Adrenal gland (tissue), 9 donors: ENCODE measurements at regions not wholly inside any gene's neighbourhood (a gene's known extent, or its start where the extent isn't known, plus 50 kb on each side); places are given as distances from the start of the nearest gene placed in this dataset.

Experiments used
- DNase-seq, 7 donors: peaks; one replicate each; pipeline ENCODE4 v3.0.0-alpha.2; 2019 to 2020
- H3K27ac ChIP-seq, 5 donors: fragments of 200-600 bp; sonication (generic) in 4 of 5; 1 replicate in 3 of 5; 2 replicates in 2 of 5; pipeline versions ENCODE4 v1.5.1 to v1.8.0; 2016 to 2020; ENCODE audit warnings: mild to moderate bottlenecking in 1 of 5
- H3K27me3 ChIP-seq: fragments of 200-600 bp; 2 replicates; pipeline ENCODE4 v1.8.0; 2021
- H3K36me3 ChIP-seq, 2 donors: fragments of 200-600 bp; replicated peaks in 1 of 2; 1 replicate in 1 of 2; 2 replicates in 1 of 2; pipeline versions ENCODE4 v1.5.1 to v1.8.0; 2018 to 2022
- H3K4me1 ChIP-seq, 2 donors: fragments of 200-600 bp; replicated peaks in 1 of 2; 1 replicate in 1 of 2; 2 replicates in 1 of 2; pipeline versions ENCODE4 v1.5.1 to v1.8.0; 2018 to 2021
- H3K4me3 ChIP-seq, 4 donors: fragments of 200-600 bp; sonication (generic) in 3 of 4; one replicate each; pipeline ENCODE4 v1.5.1; 2016 to 2018
- H3K9me3 ChIP-seq, 3 donors: fragments of 200-600 bp; sonication (generic) in 1 of 3; replicated peaks in 1 of 3; 1 replicate in 2 of 3; 2 replicates in 1 of 3; pipeline versions ENCODE4 v1.5.1 to v1.8.0; 2016 to 2021
- CTCF ChIP-seq, 6 experiments: fragments of 450-650 bp in 4 of 6; fragments of 200-600 bp in 2 of 6; sonication (generic) in 1 of 6; IDR thresholded peaks; 1 replicate in 5 of 6; 2 replicates in 1 of 6; pipeline versions ENCODE4 v1.5.1 to v1.8.0; 2016 to 2021; ENCODE audit warnings: antibody characterized with exemption in 6 of 6, mild to moderate bottlenecking in 2 of 6, moderate library complexity in 1 of 6
- POLR2A ChIP-seq, 2 donors: fragments of 450-650 bp; IDR thresholded peaks; one replicate each; pipeline ENCODE4 v1.6.1; 2017; ENCODE audit warnings: antibody characterized with exemption in 2 of 2, mild to moderate bottlenecking in 2 of 2, moderate library complexity in 1 of 2
- WGBS, 4 donors: extraction: QIAGEN DNeasy Blood & Tissue Kit in 2 of 4; methylation state at CpG; one replicate each; pipeline versions ENCODE4 v1.1.5 to v1.1.7; 2013 to 2017; 5-methylcytosine and 5-hydroxymethylcytosine counted together
- intact Hi-C, 2 donors: fragments of 100-400 bp; cut with DNase I; formaldehyde crosslinking; loops; one replicate each; pipeline versions ENCODE4 v1.14.1 to v1.15.0; 2022 to 2023
- donor health status: healthy with polysubstance abuse.
- donor health status: Bipolar disorder and iron deficiency.
- donor health status: DM: yes; HTN: yes; CAD: no.
- donor health status: DM: no; HTN: no; CAD: no.
- donor health status: DM: no; HTN: no; CAD: no.

GRCh38 chr4:159429693-159430035, 326.8 kb downstream of the RAPGEF2 start:
- intact Hi-C loops = no loop called here
- Histone ChIP-seq H3K27ac (no peak overlapping the region), H3K9me3 (no peaks in the 10 kb centered on the region), H3K27me3 (no peaks in the 10 kb centered on the region), H3K36me3 (no peaks in the 10 kb centered on the region), H3K4me1 (peaks cover 0 to 4% of the 10 kb centered on the region in 2 donors), H3K4me3 (no peak overlapping the region)
- no peak for DNase-seq
- TF ChIP-seq CTCF (IDR thresholded peaks at IDR 0.05) = no peak
- TF ChIP-seq POLR2A (IDR thresholded peaks at IDR 0.05) = no peak
- 48 to 57% (median 53%) methylated on average over 3 of the region's 3 CpGs for WGBS, 4 donors

DNA sequence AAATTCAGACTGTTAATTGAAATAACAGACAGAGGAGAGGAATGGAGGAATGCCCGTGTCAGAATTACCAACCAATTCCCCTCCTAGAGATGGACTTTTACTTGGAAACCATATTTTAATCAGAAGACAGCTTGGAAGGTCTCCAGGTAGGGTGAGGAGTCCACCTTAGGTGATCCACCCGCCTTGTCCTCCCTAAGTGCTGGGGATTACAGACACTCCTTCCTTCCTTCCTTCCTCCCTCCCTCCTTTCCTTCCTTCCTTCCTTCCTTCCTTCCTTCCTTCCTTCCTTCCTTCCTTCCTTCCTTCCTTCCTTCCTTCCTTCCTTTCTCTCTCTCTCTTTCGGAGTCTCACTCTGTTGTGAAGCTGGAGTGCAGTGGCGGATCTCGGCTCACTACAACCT, 328.0 kb downstream of the RAPGEF2 start:
- no peaks in the 10 kb centered on the region for H3K36me3 ChIP-seq

GRCh38 chr4:159432436-159432835, 329.6 kb downstream of the RAPGEF2 start:
- DNase-seq = no peak
- no peak for TF ChIP-seq CTCF (IDR thresholded peaks at IDR 0.05)
- no peak for TF ChIP-seq POLR2A (IDR thresholded peaks at IDR 0.05)
- Histone ChIP-seq H3K27ac (no peak overlapping the region), H3K9me3 (no peaks in the 10 kb centered on the region), H3K4me1 (peaks cover 0 to 4% of the 10 kb centered on the region in 2 donors), H3K27me3 (no peaks in the 10 kb centered on the region), H3K36me3 (no peaks in the 10 kb centered on the region), H3K4me3 (no peak overlapping the region)
- intact Hi-C loops = no loop called here
- WGBS, 4 donors = 54 to 69% (median 58%) methylated on average over 3 of the region's 3 CpGs

More for the DNA sequence above, 328.0 kb downstream of the RAPGEF2 start:
- TF ChIP-seq POLR2A (IDR thresholded peaks at IDR 0.05) (no peak), CTCF (IDR thresholded peaks at IDR 0.05) (no peak)
- intact Hi-C loops = no loop called here
- Histone ChIP-seq H3K27ac (no peak overlapping the region), H3K4me1 (peaks cover 0 to 4% of the 10 kb centered on the region in 2 donors), H3K9me3 (no peaks in the 10 kb centered on the region), H3K27me3 (no peaks in the 10 kb centered on the region), H3K4me3 (no peak overlapping the region)
- no peak for DNase-seq
- WGBS, 4 donors = 90 to 93% (median 91%) methylated on average over 5 of the region's 5 CpGs

DNA sequence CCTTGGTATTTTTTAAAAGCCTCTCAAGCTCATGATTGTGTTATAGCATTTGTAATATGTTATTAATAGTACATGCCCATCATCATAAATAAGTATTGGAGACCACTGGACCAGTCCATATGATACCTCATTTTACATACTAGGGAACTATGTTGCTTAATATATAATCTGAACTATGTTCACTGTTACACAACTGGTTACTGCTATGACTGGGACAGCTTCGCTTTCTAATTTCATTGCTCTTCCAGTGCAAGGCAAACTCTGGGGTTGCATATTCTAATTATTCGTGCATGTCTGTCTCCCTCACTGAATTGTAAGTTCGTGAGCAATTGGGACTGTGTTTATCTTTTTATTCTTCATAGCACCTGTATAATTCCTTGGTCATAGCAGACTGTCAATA, 330.5 kb downstream of the RAPGEF2 start:
- Histone ChIP-seq H3K4me1 (peaks cover 0 to 4% of the 10 kb centered on the region in 2 donors), H3K36me3 (no peaks in the 10 kb centered on the region), H3K4me3 (no peak overlapping the region), H3K9me3 (no peaks in the 10 kb centered on the region), H3K27ac (no peak overlapping the region), H3K27me3 (no peaks in the 10 kb centered on the region)
- intact Hi-C loops = no loop called here
- WGBS, 4 donors = 68 to 90% (median 79%) methylated on average over 3 of the region's 3 CpGs
- DNase-seq = no peak
- TF ChIP-seq CTCF (IDR thresholded peaks at IDR 0.05) (no peak), POLR2A (IDR thresholded peaks at IDR 0.05) (no peak)
